GM19043 (cell line): ENCODE measurements at regions not wholly inside any gene's neighbourhood (a gene's known extent, or its start where the extent isn't known, plus 50 kb on each side); places are given as distances from the start of the nearest gene placed in this dataset.
"Not testable (repeated sequence)": the region's sequence is repeated elsewhere in the genome, so short reads cannot be mapped to it uniquely, and the experiment has no call there.

Experiments
- ATAC-seq: cut with Tn5 transposase; IDR thresholded peaks from one replicate; pipeline ENCODE4 v1.9.1; 2021; ENCODE audit warnings: low read depth; ENCODE audit not compliant: unreplicated experiment

DNA sequence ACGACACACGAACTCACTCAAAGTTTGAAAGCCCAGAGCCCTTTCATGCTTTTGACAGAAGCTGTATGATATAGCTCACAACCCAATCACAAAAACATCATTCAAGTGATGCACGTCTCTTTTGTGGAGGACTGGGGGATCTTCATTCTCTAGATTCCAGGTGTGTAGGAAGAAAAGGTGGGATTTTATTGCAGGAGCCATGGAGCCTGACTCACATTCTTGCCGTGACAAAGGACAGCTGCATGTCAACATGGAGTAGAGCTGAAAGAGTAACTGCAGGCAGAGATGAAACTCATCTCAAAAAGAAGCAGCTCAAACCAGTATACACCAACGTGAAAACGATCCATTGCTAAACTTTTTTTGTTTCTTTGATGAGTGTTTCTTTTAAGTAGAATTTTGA is 50.9 kb upstream of the PDE1A start:
- ATAC-seq, result no peak

DNA sequence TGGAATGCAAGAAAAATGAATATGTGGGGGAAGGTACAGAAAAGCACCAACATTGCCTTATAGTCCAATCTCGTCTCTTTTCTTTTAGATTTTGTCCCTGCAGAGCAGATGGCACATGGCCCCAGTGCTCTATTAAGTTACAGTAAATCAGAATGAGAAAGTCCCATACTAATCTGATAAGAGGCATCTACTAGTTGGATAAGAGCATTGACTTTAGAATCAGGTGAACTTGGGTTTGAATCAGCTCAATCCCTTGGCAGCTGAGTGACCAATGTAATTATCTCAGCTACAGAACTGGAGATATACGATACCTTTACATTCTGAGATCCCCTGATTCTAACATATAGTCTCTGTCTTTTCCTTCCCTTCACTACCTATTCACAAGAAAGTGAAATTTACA is 54.8 kb upstream of the PDE1A start:
- no peak for ATAC-seq

DNA sequence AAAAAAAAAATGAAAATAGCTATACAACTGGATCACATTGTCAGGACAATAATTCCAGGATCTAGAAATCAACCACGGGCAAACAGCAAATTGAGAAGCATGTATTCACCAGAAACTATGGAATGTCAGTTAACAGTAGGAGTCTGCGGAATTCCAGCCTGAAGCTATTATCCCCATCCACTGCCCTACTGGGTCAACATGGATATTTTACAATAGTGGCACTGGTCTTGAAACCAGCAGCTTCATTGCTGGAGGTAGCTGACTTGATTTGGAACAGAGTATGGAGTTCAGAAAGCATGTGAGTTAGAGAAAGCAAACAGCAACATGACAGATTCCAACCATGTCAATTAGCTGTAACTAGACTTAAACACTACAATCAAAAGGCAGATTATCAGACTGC is 55.7 kb upstream of the PDE1A start:
- ATAC-seq, result no peak

- no peak for ATAC-seq
Measured at GRCh38 chr2:182496596-182496995, 69.8 kb upstream of the PDE1A start.

DNA sequence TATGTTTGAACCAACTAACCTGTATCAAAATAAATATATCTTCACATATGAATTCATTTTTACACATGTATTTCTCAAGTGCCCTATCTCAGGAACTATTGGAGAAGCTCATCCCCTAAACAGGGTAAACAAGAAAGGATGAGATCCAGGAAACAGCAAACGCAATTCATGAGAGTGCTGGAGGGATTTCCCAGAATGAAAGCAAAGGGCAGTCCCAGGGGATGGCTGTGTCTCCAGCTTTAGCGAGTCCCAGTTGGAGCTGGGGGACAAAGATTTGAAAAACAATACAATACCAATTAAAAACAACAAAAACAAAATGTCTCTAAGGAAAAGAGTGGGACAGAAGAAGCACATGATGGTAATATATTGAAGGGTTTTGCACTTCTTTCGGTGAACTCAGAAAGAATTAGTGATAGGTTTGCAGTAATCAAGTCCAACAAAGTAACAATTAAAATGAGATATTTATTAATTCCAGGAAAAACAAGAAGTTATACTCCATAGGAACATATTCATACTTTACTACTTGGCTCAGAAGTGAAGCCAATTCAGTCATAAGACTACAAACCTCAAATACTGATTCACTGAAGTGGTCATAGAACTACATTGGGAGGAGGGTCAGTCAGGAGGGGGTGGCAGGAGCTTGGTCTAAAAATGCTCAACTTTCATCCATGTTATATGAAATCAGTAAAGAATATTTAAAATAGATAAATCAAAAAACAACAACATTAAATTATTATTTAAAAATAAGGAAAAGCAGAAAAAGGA is 73.1 kb upstream of the PDE1A start:
- ATAC-seq, result no peak

DNA sequence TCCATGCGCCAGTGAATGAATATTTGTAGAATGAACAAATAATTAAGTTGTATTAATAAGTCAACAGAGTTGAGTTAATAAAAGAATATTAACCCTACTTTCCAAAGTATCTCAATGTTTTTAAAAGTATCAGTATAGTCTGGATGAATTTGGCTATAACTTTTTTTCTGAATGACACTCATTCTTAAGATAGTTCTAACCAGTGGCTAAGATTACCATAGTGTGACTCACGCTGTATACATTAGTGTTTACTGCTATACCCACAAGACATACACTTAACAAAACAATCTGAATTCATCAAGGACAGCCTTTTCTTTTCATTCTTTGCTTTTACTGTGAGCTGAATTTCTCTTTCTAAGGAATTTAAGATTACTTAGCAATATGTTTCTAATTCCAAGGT is 77.0 kb upstream of the PDE1A start:
- ATAC-seq, result no peak

GRCh38 chr2:182504903-182505302 is 78.1 kb upstream of the PDE1A start:
- ATAC-seq, result no peak

DNA sequence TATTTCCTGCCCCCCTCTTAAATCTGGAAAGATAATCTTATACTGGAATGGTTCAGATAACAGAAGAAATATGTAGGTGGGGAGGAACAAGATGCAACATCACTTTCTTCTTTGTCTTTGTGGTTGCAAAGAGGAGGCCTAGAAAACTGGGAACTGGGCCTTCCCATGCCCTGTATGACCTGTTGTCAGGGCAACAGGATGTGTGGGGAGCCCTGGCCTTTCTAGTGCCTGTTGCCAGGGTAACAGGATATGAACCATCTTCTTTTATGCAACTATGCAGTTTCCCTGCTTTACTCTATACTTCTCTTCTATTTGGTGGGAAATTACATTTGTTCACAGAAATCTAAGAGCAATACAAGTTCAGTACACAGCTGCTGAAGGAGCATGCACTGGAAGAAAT is 79.8 kb upstream of the PDE1A start:
- ATAC-seq, result no peak

- ATAC-seq, result not testable (repeated sequence)
Measured at GRCh38 chr2:182508583-182508982, 81.7 kb upstream of the PDE1A start.

GRCh38 chr2:182509216-182509615 is 82.4 kb upstream of the PDE1A start:
- ATAC-seq, result no peak

DNA sequence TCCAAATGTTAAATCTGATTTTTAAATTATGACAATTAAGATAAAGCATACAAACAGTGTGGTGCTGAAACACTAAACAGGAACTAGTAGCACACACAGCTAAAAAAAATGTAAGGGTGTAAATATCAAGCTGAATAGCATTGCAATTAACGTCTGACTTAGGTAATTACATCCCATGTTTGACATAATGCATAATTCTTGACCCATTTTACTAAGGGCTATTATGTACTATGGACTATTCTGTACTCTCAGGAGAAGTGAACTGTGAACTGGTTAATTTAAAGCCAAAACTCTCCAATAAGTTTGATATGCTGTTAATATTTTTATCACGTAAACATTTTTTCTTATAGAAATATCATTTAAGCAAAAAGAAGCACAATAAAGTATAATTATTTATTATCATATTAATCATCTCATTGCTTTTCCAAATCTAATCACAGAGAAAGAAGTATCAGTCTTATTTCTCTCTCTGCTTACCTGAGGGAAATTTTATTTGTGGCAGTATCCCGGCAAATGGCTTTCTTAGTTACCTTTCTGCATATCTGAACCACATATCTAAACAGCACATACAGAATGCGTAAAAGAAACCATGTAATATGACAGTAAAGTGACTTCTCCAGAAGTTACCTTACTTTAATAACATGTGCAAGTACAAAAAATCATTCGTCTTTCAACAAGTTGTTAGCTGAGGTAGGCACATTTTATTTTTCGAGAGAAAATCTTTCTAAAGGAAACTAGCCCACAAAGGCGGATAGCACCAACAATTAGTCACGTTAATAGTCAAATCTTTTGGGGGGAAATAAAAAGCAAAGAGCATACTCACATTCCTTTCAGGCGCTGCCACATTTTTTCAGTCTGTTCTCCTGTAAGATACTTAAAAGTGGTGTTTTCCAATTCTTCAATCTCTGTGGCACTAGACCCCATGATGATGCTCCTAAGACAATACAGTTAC is 94.9 kb upstream of the PDE1A start:
- ATAC-seq, result no peak

DNA sequence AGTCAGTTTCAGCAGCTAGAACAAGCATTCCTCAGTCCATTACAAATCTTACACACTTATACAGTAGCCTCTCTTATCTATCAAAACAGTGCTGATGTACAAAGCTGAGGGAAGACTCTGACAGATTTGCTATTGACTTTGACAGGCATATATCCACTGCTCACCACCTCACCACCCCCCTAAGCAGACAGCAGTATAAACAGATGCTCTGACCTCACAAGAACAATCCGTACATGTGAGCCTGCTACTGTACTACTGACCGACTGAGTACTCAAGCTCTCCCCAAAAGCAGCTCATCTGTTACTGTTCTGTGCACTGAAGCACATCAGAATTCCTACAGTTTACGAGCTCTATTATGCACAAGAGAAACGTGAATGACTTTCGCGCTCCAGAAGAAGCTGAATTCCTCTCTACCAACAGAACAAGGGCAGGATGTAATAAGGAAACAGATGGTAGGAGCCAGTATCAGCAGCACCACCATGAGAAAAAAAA is 95.6 kb upstream of the PDE1A start:
- ATAC-seq, result no peak

DNA sequence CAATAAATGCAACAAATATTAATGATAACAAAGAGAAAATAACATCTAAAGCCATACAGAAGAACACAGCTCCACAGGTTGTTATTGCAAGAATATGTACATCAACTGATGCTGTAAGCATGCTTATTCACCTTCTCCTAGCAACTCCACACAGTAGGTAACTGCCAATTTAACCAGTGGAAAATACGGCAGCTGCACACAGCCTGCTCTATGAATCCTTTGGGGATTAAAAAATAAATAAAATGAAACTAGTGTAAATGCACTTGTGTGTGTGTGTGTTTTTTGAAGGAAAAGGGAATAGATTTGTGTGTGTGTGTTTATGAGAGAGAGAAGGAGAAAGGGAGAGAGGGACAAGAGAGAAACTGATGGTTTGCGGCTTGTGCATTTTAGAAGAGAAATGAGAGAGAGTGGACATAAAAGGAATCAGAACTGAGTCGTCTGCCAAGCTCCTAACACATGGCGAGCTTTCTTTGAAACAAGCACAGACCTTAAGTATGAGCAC is 96.2 kb upstream of the PDE1A start:
- no peak for ATAC-seq

DNA sequence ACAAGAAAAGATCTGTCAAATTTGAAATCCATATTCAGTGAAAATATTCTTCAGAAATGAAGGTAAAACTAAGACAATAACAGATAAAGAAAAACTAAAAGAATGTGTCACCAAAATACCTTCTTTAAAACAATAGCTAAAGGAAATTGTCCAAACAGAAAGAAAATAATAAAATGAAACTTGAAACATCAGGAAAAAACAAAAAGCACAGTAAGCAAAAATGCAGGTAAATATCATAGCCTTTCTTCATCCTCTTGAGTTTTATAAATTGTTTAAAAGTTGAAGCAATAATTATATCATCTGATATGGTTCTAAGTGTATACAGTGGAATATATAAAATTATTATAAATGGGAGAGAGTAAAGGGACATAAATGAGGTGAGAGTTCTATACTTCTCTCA is 103.8 kb upstream of the PDE1A start:
- ATAC-seq, result no peak

- ATAC-seq, result no peak
Measured at GRCh38 chr2:182540252-182540651, 113.4 kb upstream of the PDE1A start.

GRCh38 chr2:182541268-182541667 is 114.4 kb upstream of the PDE1A start:
- ATAC-seq, result peak; percentile 72

- no peak for ATAC-seq
Measured at GRCh38 chr2:182542501-182543258, 115.8 kb upstream of the PDE1A start.

DNA sequence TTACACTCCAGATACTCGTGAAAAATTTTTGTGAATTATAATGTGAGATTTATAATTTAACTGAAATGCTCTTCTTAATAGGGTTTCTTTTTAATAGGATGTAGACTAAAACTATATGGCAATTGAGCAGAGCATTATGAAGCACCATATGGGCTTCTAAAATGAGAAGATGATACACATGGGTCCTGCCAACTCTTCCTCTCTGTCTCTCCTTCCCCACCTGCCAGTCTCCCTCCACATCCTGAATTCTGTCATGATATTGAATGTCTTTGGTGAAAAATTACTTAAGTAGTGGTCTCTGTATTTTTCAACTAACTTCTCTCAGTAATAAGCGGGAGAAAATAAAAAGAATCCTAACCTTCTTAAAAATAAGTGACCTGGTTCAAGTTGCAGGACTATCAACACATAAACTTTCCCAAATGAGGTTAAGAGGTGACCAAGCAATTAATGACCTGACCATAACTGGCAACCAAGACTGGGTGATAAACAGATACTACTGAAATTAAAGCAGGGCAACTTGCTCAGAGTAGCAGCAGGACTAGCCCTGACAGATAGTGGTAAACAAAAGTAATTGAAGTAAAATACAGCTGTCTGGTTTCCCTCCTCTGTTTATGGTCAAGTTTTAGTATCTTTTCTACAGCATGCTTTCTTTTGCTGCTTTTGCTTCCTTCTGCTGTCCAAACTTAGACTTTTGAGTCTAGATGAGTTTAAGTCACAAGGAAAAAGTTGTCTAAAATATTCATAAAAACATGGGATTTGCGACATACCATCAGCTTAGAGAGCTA is 117.1 kb upstream of the PDE1A start:
- no peak for ATAC-seq

DNA sequence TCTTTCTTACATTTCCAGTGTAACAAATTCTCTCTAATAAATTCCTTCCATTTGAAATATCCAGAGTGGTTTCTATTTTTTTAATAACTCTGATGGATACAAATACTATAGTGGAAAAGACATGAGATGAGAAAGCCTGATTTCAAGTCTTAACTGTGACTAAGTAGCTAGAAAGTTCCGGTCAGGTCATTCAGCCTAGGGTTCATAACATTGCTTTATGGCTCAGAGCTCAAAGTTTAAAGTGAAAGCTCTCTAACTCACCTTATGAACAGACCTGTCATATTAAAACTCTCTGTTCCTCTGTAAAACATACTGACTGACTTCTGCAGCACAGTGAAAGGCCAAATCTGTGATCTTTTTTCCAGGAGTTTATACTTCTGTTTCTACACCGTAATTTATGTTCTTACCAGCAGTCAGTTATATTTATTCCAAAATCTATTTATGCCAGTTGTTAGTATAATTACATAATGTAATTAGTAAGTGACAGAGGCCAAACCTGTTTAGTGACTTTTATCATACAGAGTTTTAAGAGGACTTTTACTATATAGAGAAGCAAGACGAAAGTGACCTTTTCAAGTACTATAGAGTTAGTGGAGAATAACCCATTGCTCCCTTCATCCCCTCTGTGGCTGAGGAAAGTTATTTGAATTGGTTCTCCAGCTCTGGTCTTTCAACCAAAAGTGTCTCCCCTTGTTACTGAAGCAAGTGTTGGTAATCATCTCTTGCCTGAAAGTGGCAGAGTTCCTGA is 118.8 kb upstream of the PDE1A start:
- ATAC-seq, result peak; percentile 74
